ENCODE measurements at regions not wholly inside any gene's neighbourhood (a gene's known extent, or its start where the extent isn't known, plus 50 kb on each side); places are given as distances from the start of the nearest gene placed in this dataset.
"Not testable (repeated sequence)": the region's sequence is repeated elsewhere in the genome, so short reads cannot be mapped to it uniquely, and the experiment has no call there.

DNA sequence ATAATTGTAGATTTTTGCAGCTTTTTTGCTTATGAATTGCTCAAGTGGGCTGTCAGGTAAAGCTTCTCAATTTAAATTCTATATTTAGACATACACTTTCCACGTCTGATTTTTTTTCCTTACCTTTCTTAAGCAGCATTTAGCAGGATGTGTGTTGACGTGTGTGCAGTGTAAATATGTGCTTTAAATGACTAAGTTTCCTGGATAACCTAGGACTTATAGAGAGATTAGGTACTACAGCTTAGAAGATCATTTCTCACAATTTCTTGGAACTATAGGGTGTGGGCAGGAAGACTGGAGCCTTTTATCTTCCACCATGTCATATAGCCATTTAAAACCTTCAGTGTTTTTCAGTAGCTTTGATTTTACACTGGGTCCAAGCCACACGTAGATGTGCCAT is 263.5 kb downstream of the NOVA1 start:
- H3K27me3 Mint-ChIP-seq: no peaks in the 10 kb centered on the region
- no peaks in the 10 kb centered on the region for H3K9me3 Mint-ChIP-seq
- no peaks in the 10 kb centered on the region for H3K4me1 Mint-ChIP-seq
- no peaks in the 10 kb centered on the region for H3K36me3 Mint-ChIP-seq (ENCODE audit: low read depth)
- ATAC-seq (no peak), DNase-seq (no peak)
- H3K27ac Mint-ChIP-seq: no peak overlapping the region
- H3K4me3 Mint-ChIP-seq: no peak overlapping the region

DNA sequence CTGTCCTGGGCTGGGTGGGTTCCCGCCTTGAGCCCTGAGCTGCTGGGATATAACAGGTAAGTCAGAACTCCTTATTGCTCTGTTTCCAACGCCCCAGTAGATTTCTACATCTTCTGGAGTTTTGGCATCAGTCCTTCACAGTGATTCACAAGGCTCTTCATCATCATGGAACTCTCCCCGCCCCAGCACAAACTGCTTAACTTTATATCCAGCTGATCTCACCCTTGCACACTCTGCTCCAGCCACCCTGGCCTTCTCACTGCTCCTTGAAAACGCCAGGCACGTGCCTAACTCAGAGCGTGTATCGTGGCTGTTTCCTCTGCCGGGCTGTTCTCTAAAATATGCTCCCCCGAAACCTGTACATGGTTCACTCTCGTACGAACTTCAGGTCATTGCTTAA is 264.9 kb downstream of the NOVA1 start:
- Mint-ChIP-seq H3K27ac (no peak overlapping the region), H3K4me1 (no peaks in the 10 kb centered on the region), H3K9me3 (peaks cover 5% of the 10 kb centered on the region), H3K27me3 (no peaks in the 10 kb centered on the region), H3K36me3 (ENCODE audit: low read depth) (no peaks in the 10 kb centered on the region), H3K4me3 (no peak overlapping the region)
- DNase-seq (no peak), ATAC-seq (no peak)

- no peak for DNase-seq
- H3K4me3 Mint-ChIP-seq: no peak overlapping the region
- H3K4me1 Mint-ChIP-seq: no peaks in the 10 kb centered on the region
- H3K9me3 Mint-ChIP-seq: peaks cover 5% of the 10 kb centered on the region
- no peak overlapping the region for H3K27ac Mint-ChIP-seq
- no peaks in the 10 kb centered on the region for H3K36me3 Mint-ChIP-seq (ENCODE audit: low read depth)
- ATAC-seq: no peak
- no peaks in the 10 kb centered on the region for H3K27me3 Mint-ChIP-seq
These were observed 266.9 kb downstream of the NOVA1 start for GRCh38 chr14:26330982-26331381.

DNA sequence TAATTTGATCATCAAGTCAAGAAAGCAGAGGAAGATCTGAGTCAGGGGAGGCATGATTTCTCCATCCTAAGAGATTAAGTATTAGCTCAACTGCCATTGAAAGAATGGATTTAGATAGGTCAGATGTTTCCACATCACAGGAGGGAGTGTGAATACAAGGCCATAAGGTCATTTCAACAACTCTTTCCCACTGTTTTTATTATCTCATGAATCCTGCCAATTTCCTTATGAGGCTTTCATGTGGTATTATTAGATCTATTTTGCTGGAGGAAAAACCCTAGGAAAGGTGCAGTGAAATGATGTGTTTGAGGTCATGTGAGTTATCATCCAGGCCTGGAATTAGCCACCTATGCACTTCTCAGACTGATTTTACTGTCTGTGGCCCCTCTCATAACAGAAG is 269.0 kb downstream of the NOVA1 start:
- Mint-ChIP-seq H3K4me1 (no peaks in the 10 kb centered on the region), H3K27me3 (no peaks in the 10 kb centered on the region)
- no peak for ATAC-seq

GRCh38 chr14:26323869-26324268 is 274.0 kb downstream of the NOVA1 start:
- no peak for ATAC-seq
- H3K36me3 Mint-ChIP-seq (ENCODE audit: low read depth): no peaks in the 10 kb centered on the region
- no peak for DNase-seq
- H3K27ac Mint-ChIP-seq: no peak overlapping the region
- peaks cover 13% of the 10 kb centered on the region for H3K9me3 Mint-ChIP-seq
- no peaks in the 10 kb centered on the region for H3K4me1 Mint-ChIP-seq
- no peak overlapping the region for H3K4me3 Mint-ChIP-seq
- H3K27me3 Mint-ChIP-seq: no peaks in the 10 kb centered on the region

More for the DNA sequence above, 269.0 kb downstream of the NOVA1 start:
- H3K4me3 Mint-ChIP-seq: no peak overlapping the region
- no peak overlapping the region for H3K27ac Mint-ChIP-seq
- no peak for DNase-seq
- H3K9me3 Mint-ChIP-seq: peaks cover 5% of the 10 kb centered on the region
- no peaks in the 10 kb centered on the region for H3K36me3 Mint-ChIP-seq (ENCODE audit: low read depth)

DNA sequence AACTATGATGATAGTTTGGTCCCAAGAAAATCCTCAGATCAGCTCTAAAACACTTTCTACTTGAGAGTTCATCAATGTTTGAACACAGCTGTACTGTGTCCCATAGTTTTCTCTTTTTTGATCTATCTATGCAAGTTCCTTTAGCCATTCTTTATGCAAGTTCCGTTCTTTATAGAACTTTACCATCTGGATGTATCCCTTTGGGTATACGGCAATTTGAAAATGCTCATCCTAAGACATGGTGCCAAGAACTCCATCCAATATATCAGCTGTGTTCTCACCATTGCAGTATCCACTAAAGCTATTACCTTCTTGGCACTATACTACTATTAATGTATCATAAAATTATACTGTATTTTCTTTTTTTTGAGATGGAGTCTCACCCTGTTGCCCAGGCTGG is 276.9 kb downstream of the NOVA1 start:
- Mint-ChIP-seq H3K9me3 (peaks cover 21% of the 10 kb centered on the region), H3K27ac (no peak overlapping the region), H3K36me3 (ENCODE audit: low read depth) (no peaks in the 10 kb centered on the region), H3K4me1 (no peaks in the 10 kb centered on the region), H3K4me3 (no peak overlapping the region), H3K27me3 (no peaks in the 10 kb centered on the region)
- no peak for ATAC-seq
- no peak for DNase-seq

DNA sequence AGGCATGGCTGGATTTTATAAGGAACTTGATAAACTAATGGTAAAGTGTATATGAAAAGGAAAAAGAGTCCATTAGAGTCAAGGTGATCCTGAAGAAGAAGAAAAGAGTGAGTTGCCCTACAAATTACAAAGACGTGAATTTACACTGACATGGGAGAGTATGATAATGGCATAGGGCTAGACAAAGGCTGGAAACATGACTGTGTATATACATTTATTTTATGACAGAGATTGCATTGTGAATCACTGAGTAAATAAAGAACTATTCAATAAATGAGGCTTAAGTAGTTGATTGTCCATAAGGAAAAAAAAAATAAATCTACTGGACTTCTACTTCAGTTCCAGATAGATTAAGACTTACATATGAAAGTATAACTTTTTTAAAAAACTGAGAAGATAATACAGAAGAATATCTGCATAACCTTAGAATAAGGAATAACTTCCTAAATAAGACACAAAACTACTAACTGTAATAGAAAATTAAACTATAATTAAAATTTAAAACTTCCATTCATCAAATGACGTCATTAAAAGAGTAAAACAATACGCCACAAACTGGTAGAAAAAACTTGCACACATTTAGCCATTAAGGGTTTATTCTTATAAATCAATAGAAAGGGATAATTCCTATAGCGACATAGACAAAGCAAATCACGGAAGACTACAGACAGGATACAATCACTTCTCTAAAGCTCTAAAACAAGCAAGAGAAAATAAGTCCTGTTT is 278.5 kb downstream of the NOVA1 start:
- Mint-ChIP-seq H3K4me1 (no peaks in the 10 kb centered on the region), H3K9me3 (peaks cover 21% of the 10 kb centered on the region)

DNA sequence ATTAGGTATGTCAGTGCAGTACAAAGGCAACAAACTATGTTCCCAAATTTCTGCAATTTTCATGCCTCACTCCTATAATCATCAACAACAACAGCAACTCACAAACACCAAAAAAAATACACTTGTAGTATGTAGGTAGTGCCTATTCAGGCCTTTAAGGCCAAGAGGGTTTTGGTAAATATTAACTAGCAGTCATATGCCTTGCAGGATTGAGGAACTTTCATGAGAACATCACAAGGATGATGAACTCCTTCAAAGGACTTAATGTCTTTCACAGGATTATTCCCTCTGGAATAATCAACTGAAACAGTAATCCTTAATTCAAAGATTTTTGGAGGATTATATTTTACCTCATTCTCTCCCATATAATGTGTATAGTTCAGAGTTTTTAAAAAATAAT is 293.8 kb downstream of the NOVA1 start:
- no peaks in the 10 kb centered on the region for H3K4me1 Mint-ChIP-seq
- DNase-seq (no peak), ATAC-seq (no peak)
- H3K9me3 Mint-ChIP-seq: peaks cover 23% of the 10 kb centered on the region
- no peak overlapping the region for H3K4me3 Mint-ChIP-seq
- H3K36me3 Mint-ChIP-seq (ENCODE audit: low read depth): no peaks in the 10 kb centered on the region
- no peak overlapping the region for H3K27ac Mint-ChIP-seq
- H3K27me3 Mint-ChIP-seq: no peaks in the 10 kb centered on the region

More for the DNA sequence above, 278.5 kb downstream of the NOVA1 start:
- H3K27ac Mint-ChIP-seq: no peak overlapping the region
- no peaks in the 10 kb centered on the region for H3K36me3 Mint-ChIP-seq (ENCODE audit: low read depth)
- no peak for DNase-seq
- H3K27me3 Mint-ChIP-seq: no peaks in the 10 kb centered on the region
- H3K4me3 Mint-ChIP-seq: no peak overlapping the region
- ATAC-seq: no peak

GRCh38 chr14:26293909-26294308 is 303.9 kb downstream of the NOVA1 start:
- Mint-ChIP-seq H3K36me3 (ENCODE audit: low read depth) (no peaks in the 10 kb centered on the region), H3K9me3 (peaks cover 27% of the 10 kb centered on the region), H3K27me3 (no peaks in the 10 kb centered on the region), H3K4me1 (no peaks in the 10 kb centered on the region), H3K4me3 (no peak overlapping the region), H3K27ac (no peak overlapping the region)
- DNase-seq (no peak), ATAC-seq (no peak)

DNA sequence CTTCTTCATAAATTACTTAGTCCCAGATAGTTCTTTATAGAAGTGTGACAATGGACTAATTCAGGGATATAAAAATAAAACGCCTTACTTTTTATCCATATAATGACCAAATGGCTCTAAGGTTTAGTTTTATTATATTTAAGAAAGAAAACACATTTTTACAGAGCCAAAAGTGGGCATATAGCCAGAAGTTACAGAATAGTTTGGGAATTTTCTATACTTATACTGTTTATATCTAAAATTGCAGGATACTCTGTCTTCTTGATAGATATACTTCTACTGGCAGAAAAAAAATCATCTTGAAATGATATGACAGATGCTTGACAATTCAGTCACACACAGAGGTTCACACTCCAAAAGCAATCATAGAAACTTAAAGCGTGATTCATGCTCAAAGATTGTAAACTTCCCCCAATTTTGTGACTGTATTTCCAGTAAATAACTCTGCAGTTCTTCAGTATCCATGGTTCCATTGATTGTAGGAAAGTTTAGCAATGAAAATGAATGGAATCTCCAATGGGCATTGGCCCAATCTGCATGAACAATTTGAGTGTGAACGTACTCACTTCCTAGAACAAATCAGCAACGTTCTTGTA is 307.8 kb downstream of the NOVA1 start:
- no peaks in the 10 kb centered on the region for H3K36me3 Mint-ChIP-seq (ENCODE audit: low read depth)
- DNase-seq (no peak), ATAC-seq (no peak)
- no peaks in the 10 kb centered on the region for H3K27me3 Mint-ChIP-seq
- peaks cover 27% of the 10 kb centered on the region for H3K9me3 Mint-ChIP-seq
- no peak overlapping the region for H3K4me3 Mint-ChIP-seq
- no peaks in the 10 kb centered on the region for H3K4me1 Mint-ChIP-seq
- H3K27ac Mint-ChIP-seq: no peak overlapping the region

- ATAC-seq (no peak), DNase-seq (no peak)
- no peaks in the 10 kb centered on the region for H3K36me3 Mint-ChIP-seq (ENCODE audit: low read depth)
- no peaks in the 10 kb centered on the region for H3K4me1 Mint-ChIP-seq
- H3K9me3 Mint-ChIP-seq: peaks cover 10% of the 10 kb centered on the region
- H3K4me3 Mint-ChIP-seq: no peak overlapping the region
- H3K27ac Mint-ChIP-seq: no peak overlapping the region
- H3K27me3 Mint-ChIP-seq: no peaks in the 10 kb centered on the region
These were observed 311.0 kb downstream of the NOVA1 start for GRCh38 chr14:26286913-26287205.

- Mint-ChIP-seq H3K4me1 (no peaks in the 10 kb centered on the region), H3K4me3 (no peak overlapping the region), H3K36me3 (ENCODE audit: low read depth) (no peaks in the 10 kb centered on the region), H3K9me3 (peaks cover 8% of the 10 kb centered on the region), H3K27me3 (no peaks in the 10 kb centered on the region), H3K27ac (no peak overlapping the region)
- ATAC-seq (no peak), DNase-seq (no peak)
These were observed 311.5 kb downstream of the NOVA1 start for GRCh38 chr14:26286081-26286912.

DNA sequence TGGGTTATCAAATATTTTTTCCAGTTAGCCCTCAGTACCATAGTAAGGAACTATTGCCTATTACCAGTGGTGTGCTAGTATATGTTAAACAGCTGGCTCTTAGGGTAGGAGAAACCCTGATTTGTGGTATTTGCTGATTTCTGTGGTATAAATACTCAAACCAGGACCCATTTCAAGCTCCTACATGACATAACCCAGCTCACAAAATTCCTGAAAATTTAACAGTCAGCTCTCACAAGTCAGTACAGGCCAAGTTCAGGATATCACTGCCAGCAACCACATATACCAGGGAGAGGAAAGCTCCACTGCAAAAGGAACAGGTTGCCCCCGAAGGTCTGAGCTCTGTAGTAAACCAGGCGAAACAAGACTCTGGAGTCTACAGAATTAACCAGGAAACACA is 315.3 kb downstream of the NOVA1 start:
- no peaks in the 10 kb centered on the region for H3K4me1 Mint-ChIP-seq
- H3K9me3 Mint-ChIP-seq: peaks cover 7% of the 10 kb centered on the region
- no peak for DNase-seq
- no peak overlapping the region for H3K4me3 Mint-ChIP-seq
- H3K27ac Mint-ChIP-seq: no peak overlapping the region
- no peak for ATAC-seq
- no peaks in the 10 kb centered on the region for H3K36me3 Mint-ChIP-seq (ENCODE audit: low read depth)
- no peaks in the 10 kb centered on the region for H3K27me3 Mint-ChIP-seq

GRCh38 chr14:26282011-26282410 is 315.8 kb downstream of the NOVA1 start:
- not testable (repeated sequence) for H3K27me3 Mint-ChIP-seq; DNase-seq; H3K4me3 Mint-ChIP-seq; H3K27ac Mint-ChIP-seq; H3K36me3 Mint-ChIP-seq (ENCODE audit: low read depth); H3K4me1 Mint-ChIP-seq; H3K9me3 Mint-ChIP-seq; ATAC-seq

DNA sequence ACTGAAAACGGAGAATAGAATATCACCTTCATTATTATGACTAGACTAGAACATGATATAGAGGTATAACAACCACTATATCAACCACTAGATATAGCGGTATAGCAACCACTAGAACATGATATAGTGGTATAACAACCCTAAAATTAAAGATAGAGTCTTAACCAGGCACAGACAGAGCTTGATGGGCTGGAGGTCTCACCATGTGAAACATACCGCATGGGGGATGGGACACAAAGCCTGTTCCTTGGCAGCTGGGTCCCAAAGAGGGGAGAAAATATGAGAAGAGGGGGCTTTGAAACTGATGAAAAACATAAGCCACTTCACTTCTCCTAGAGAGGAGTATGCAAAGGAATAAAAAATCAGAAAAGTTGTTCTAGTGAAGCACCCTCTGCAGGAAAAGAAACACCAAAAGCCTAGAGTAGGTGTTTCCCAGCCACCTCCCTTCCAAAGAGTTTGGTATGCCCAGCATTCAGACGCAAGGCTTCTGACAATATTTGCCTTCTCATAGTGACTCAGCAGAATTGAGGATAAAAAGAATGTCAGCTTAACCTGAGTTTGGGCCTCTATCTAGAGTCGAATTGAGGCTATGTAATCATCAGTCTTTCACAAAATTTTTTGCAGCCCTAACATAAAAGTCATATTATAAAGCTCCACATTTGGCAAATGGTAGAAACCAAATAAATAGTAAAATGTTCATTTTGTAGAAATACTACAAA is 316.4 kb downstream of the NOVA1 start:
- no peak overlapping the region for H3K4me3 Mint-ChIP-seq
- no peaks in the 10 kb centered on the region for H3K36me3 Mint-ChIP-seq (ENCODE audit: low read depth)
- ATAC-seq (no peak), DNase-seq (no peak)
- H3K4me1 Mint-ChIP-seq: no peaks in the 10 kb centered on the region
- peaks cover 7% of the 10 kb centered on the region for H3K9me3 Mint-ChIP-seq
- H3K27ac Mint-ChIP-seq: no peak overlapping the region
- H3K27me3 Mint-ChIP-seq: no peaks in the 10 kb centered on the region

Measured in activated naive CD8-positive, alpha-beta T cell treated with anti-CD3 and anti-CD28 coated beads, Interleukin-2, amount 50 U/mL, for 24 hours (primary cell).